Heart left ventricle (tissue), 16 donors: ENCODE measurements at regions not wholly inside any gene's neighbourhood (a gene's known extent, or its start where the extent isn't known, plus 50 kb on each side); places are given as distances from the start of the nearest gene placed in this dataset.
"Not testable (repeated sequence)": the region's sequence is repeated elsewhere in the genome, so short reads cannot be mapped to it uniquely, and the experiment has no call there.

Source experiments
- ATAC-seq, 4 donors: fragments of 200-7000 bp; cut with Tn5 transposase; one replicate each; pipeline ENCODE4 v1.9.1; 2020 to 2022; ENCODE audit warnings: moderate library complexity in 4 of 4, mild to moderate bottlenecking in 3 of 4, moderate number of reproducible peaks in 1 of 4
- DNase-seq, 5 donors: peaks; one replicate each; pipeline ENCODE4 v3.0.0-alpha.2; 2020
- H3K27ac ChIP-seq, 12 donors: fragments of 200-600 bp; sonication (generic) in 4 of 12; one replicate each; pipeline versions ENCODE4 v1.5.0 to v1.8.0; 2016 to 2022; ENCODE audit warnings: mild to moderate bottlenecking in 2 of 12
- H3K27me3 ChIP-seq, 9 donors: fragments of 200-600 bp; sonication (generic) in 2 of 9; one replicate each; pipeline versions ENCODE4 v1.5.1 to v1.8.0; 2016 to 2022; ENCODE audit warnings: mild to moderate bottlenecking in 3 of 9
- H3K36me3 ChIP-seq, 9 donors: fragments of 200-600 bp; sonication (generic) in 2 of 9; one replicate each; pipeline versions ENCODE4 v1.5.0 to v1.8.0; 2018 to 2022; ENCODE audit warnings: mild to moderate bottlenecking in 2 of 9
- H3K4me1 ChIP-seq, 12 donors: fragments of 200-600 bp; sonication (generic) in 4 of 12; one replicate each; pipeline versions ENCODE4 v1.5.0 to v1.8.0; 2016 to 2022; ENCODE audit warnings: mild to moderate bottlenecking in 3 of 12
- H3K4me3 ChIP-seq, 12 donors: fragments of 200-600 bp; sonication (generic) in 4 of 12; one replicate each; pipeline versions ENCODE4 v1.5.0 to v1.8.0; 2017 to 2022; ENCODE audit warnings: mild to moderate bottlenecking in 9 of 12, moderate library complexity in 4 of 12
- H3K9me3 ChIP-seq, 12 donors: fragments of 200-600 bp; sonication (generic) in 4 of 12; one replicate each; pipeline versions ENCODE4 v1.5.0 to v1.8.0; 2016 to 2022; ENCODE audit warnings: mild to moderate bottlenecking in 1 of 12
- CTCF ChIP-seq, 12 donors: fragments of 200-600 bp; sonication (generic) in 4 of 12; IDR thresholded peaks; one replicate each; pipeline versions ENCODE4 v1.5.0 to v1.8.0; 2018 to 2022; ENCODE audit warnings: antibody characterized with exemption in 12 of 12, mild to moderate bottlenecking in 5 of 12
- POLR2A ChIP-seq, 2 donors: fragments of 450-650 bp; IDR thresholded peaks; one replicate each; pipeline ENCODE4 v1.6.1; 2017; ENCODE audit warnings: antibody characterized with exemption in 2 of 2, mild to moderate bottlenecking in 2 of 2, moderate library complexity in 2 of 2
- WGBS, 4 donors: extraction: QIAGEN DNeasy Blood & Tissue Kit in 2 of 4; methylation state at CpG; one replicate each; pipeline versions ENCODE4 v1.1.5 to v1.1.7; 2013 to 2018; 5-methylcytosine and 5-hydroxymethylcytosine counted together
- intact Hi-C, 10 donors: fragments of 100-400 bp; cut with DNase I; formaldehyde crosslinking; loops; one replicate each; pipeline versions ENCODE4 v1.11.1 to v1.14.2; 2022
- donor health status: ischemic (EF 13 %, LVEDD 7.1; RV severe dilation, severe dysfunction).
- donor health status: healthy with polysubstance abuse.
- donor health status: DM: no; HTN: yes; CAD: no.
- donor health status: DM: no; HTN: no; CAD: no.
- donor health status: ischemic (EF 25% LVEDD 6.9; RV normal size, moderate dysfunction).
- donor health status: ischemic (EF 25% LVEDD 5.7; RV mildly dilated, moderate dysfunction).
- donor health status: healthy.
- donor health status: DM: yes; HTN: yes; CAD: no.
- donor health status: ischemic (EF 35%, LVEDD 5.7; RV mildly dilated, moderate dysfunction).
- donor health status: nonischemic (EF 11% LVEDD 7.7; RV severe dilation, severe dysfunction).
- donor health status: DM: yes; HTN: yes; CAD: no.
- donor health status: PGD.
- donor health status: ischemic (EF 29% LVEDD 5.4; RV normal size, mild dysfunction).
- donor health status: nonischemic (EF 23%, LVEDD 6.1; RV moderate dilation, normal function).

- Histone ChIP-seq H3K27me3 (no peaks in the 10 kb centered on the region), H3K4me1 (no peaks in the 10 kb centered on the region), H3K4me3 (no peak overlapping the region), H3K36me3 (no peaks in the 10 kb centered on the region), H3K9me3 (no peaks in the 10 kb centered on the region), H3K27ac (no peak overlapping the region)
- 41 to 48% methylated on average over 2 of the region's 2 CpGs; no CpG with 5 or more reads in 2 of the 4 donors for WGBS, 4 donors
- no peak for TF ChIP-seq POLR2A (IDR thresholded peaks at IDR 0.05)
- no peak for TF ChIP-seq CTCF (IDR thresholded peaks at IDR 0.05)
- intact Hi-C loops: no loop called here
- no peak for ATAC-seq
- no peak for DNase-seq
Measured at GRCh38 chrY:20042993-20043392, 298.5 kb upstream of the KDM5D start.

GRCh38 chrY:20025676-20026075 lies 281.1 kb upstream of the KDM5D start:
- no peak overlapping the region for H3K27ac ChIP-seq
- no peaks in the 10 kb centered on the region for H3K27me3 ChIP-seq
- intact Hi-C loops: no loop called here
- H3K4me3 ChIP-seq: no peak overlapping the region
- no peak for ATAC-seq
- TF ChIP-seq CTCF (IDR thresholded peaks at IDR 0.05) (no peak), POLR2A (IDR thresholded peaks at IDR 0.05) (no peak)
- H3K36me3 ChIP-seq: no peaks in the 10 kb centered on the region
- H3K4me1 ChIP-seq: no peaks in the 10 kb centered on the region
- 31 to 32% methylated on average over 5 of the region's 5 CpGs; no CpG with 5 or more reads in 2 of the 4 donors for WGBS, 4 donors
- no peak for DNase-seq
- peaks cover 0 to 5% (median 0%) of the 10 kb centered on the region in 12 donors for H3K9me3 ChIP-seq

GRCh38 chrY:19993410-19993809 lies 248.9 kb upstream of the KDM5D start:
- intact Hi-C loops, DNase-seq, H3K27me3 ChIP-seq, H3K9me3 ChIP-seq, H3K27ac ChIP-seq, H3K4me1 ChIP-seq, H3K36me3 ChIP-seq, H3K4me3 ChIP-seq, ATAC-seq: not testable (repeated sequence)
- 70 to 71% methylated on average over 6 of the region's 6 CpGs; no CpG with 5 or more reads in 2 of the 4 donors for WGBS, 4 donors

GRCh38 chrY:19973012-19973411 lies 228.5 kb upstream of the KDM5D start:
- no peaks in the 10 kb centered on the region for H3K9me3 ChIP-seq
- ATAC-seq (no peak), DNase-seq (no peak)
- no peak for TF ChIP-seq CTCF (IDR thresholded peaks at IDR 0.05)
- TF ChIP-seq POLR2A (IDR thresholded peaks at IDR 0.05): no peak
- H3K27me3 ChIP-seq: no peaks in the 10 kb centered on the region
- H3K4me1 ChIP-seq: no peaks in the 10 kb centered on the region
- no peak overlapping the region for H3K27ac ChIP-seq
- intact Hi-C loops: loop anchor here in 1 of 10 donors (10.0 kb wide), 1 partner anchor 62 kb away; no protein-coding TSS in a partner anchor
- WGBS, 4 donors: 60 to 61% methylated on average over 3 of the region's 3 CpGs; no CpG with 5 or more reads in 2 of the 4 donors
- H3K4me3 ChIP-seq: no peak overlapping the region
- no peaks in the 10 kb centered on the region for H3K36me3 ChIP-seq

- Histone ChIP-seq H3K27me3 (no peaks in the 10 kb centered on the region), H3K36me3 (no peaks in the 10 kb centered on the region), H3K4me1 (no peaks in the 10 kb centered on the region), H3K27ac (no peak overlapping the region), H3K9me3 (no peaks in the 10 kb centered on the region), H3K4me3 (no peak overlapping the region)
- no peak for ATAC-seq
- TF ChIP-seq POLR2A (IDR thresholded peaks at IDR 0.05) (no peak), CTCF (IDR thresholded peaks at IDR 0.05) (no peak)
- no peak for DNase-seq
- intact Hi-C loops: no loop called here
Measured at GRCh38 chrY:19947702-19948101, 203.2 kb upstream of the KDM5D start.
